ENCODE measurements at regions not wholly inside any gene's neighbourhood (a gene's known extent, or its start where the extent isn't known, plus 50 kb on each side); places are given as distances from the start of the nearest gene placed in this dataset.
"Not testable (repeated sequence)": the region's sequence is repeated elsewhere in the genome, so short reads cannot be mapped to it uniquely, and the experiment has no call there.

GRCh38 chr12:97005174-97005573 lies 98.1 kb downstream of the NEDD1 start:
- no peak for DNase-seq

DNA sequence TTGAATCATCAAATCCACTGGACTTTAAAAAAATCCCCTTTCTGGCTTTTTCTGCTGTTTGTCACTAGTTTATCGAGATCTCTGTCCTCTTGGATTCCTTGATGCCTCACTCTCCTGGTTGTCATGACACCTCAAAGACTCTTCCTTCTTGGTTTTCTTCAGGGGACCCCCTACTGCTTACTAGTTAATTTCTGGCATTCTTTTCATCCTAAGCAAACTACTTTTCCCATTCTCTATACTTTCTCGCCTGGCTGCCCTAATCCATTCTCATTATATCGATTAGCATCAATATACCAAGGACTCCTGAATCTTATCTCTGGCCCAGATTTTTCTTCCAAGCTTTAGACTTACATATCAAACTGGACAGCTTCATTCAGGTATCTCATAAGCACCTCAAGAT lies 98.6 kb downstream of the NEDD1 start:
- DNase-seq, result no peak

DNA sequence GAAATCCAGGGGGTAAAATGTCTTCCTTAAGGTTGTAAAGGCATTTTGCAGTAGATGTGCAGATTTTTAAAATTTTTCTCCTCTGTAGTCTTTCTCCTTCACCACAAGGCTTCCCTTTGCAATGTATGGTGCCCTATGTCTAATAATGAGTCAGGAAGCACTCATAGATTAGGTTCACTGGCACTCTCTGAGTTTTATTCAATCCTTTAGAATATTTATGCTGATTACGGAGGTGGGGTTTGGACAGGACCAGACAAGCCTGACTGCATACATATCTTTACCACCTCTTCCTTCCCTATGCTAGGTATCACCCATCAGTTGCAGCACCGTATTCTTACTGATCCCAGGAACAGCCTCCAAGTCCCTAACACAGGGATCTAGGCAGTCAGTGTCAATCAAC lies 99.5 kb downstream of the NEDD1 start:
- no peak for DNase-seq

DNA sequence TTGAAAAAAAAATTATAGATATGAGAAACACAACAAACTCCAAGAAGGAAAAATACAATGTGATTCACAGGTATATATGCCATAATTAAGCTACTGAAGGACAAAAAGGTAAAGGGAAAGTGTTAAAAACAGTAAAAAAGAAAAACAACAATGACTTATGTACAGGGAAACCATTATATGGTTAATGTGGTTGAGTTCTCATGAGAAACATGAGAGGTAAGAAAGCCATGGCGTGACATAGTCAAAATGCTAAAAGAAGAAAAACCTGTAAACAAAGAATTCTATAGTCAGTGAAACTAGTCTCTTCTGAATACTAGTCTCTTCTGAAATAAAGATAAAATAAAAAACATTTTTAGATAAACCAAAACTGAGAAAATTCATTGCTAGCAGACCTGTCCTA lies 109.1 kb downstream of the NEDD1 start:
- no peak for DNase-seq

GRCh38 chr12:97017213-97017612 lies 110.2 kb downstream of the NEDD1 start:
- DNase-seq, result no peak

- no peak for DNase-seq
Measured at GRCh38 chr12:97022536-97023230, 115.6 kb downstream of the NEDD1 start.

DNA sequence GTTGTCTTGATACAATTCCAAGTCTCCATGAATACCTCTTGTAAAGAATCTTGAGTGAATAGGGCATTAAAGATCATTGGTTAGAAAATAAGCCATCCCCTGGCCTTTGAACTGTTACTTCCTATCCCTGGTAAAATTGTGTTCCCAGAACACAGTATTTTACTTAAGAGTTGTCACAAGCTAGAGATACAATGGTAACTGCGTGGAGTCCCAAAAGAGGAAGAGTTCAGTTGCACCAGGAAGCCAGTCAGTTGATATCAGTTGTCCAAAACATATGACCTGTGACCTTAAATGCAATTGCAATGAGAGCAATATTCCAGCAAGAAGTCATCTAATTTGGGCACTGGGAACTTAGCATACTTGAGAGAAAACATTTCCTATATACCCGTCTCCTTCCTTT lies 117.3 kb downstream of the NEDD1 start:
- DNase-seq, result no peak

DNA sequence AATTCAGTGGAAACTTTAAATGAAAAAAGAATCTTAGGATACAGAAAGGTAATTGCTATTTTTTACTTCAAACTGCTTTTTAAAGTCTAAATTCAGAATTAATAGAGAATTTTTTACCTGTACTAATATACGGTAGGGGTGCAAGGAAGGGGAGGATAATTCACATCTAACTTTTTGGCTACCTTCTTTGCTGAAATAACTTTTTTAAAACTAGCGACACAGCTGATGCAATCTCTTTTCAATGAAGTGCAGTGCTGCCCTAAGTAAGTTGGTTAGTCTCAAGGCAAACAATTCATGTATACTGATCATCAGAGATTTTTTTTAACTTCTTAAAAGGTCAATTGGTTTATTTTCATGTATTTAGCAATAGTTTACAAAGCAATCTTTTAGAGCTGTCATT lies 119.8 kb downstream of the NEDD1 start:
- DNase-seq, result no peak

DNA sequence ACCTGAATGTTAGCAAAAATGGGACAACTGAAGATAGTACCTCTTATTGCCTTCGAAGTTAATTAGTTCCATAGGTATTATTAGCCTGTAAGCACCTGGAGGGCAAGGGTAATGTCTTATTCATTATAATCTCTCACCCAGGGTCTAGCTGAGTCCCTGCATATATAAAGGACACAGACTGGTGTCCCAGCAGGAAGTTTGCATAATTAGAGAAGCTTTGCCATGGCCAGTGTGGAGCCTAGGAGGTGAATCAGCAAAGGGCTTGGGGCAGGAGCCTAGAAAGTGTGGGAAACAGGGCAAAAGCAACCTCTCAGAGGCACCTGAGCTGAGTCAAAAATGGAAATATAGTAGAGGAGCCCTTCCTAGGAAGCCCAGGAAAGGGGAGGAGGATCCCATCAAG lies 120.4 kb downstream of the NEDD1 start:
- DNase-seq, result no peak

- DNase-seq, result no peak
Measured at GRCh38 chr12:97038131-97038530, 131.1 kb downstream of the NEDD1 start.

DNA sequence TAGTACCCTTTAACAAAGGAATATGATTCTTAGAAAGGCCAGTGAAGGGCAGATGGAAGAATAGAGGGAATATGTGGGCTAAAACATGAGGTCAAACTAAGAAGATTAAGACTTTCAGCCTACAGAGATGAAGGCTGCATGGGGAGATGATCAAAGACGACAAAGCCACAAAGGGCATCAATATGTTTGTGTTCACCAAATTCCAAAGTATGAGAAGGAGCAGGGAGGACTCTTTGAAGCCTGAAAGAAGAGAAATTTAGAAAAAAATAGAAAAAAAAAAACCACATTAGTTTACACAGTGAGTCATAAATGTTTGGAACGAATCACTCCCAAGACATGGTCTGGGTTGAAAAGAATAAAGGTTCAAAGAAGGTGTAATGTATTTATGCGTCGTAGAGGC lies 131.8 kb downstream of the NEDD1 start:
- DNase-seq, result no peak

- DNase-seq, result no peak
Measured at GRCh38 chr12:97046901-97047300, 139.8 kb downstream of the NEDD1 start.

DNA sequence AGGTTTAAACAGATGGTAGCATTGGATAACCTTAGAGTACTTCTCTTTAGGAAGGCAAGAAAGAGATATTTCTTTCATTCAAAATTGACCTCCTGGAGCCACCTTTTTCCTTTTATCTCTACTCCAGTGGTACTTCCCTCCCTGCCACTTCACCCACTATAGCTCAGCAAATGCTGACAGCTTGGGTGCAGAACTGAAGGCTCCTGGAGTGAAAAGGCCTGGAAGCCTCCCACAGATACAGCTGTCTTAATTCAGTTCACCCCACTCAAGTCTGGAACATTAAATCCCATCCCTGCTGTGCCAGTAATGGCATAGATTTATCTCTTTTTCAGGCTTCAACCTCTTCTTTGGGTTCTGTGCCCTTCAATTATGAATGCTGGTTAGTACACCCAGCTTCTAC lies 140.3 kb downstream of the NEDD1 start:
- peak in 2 of 56 donors; percentile 3 to 6 for DNase-seq

- no peak for DNase-seq
Measured at GRCh38 chr12:97048421-97049035, 141.5 kb downstream of the NEDD1 start.

DNA sequence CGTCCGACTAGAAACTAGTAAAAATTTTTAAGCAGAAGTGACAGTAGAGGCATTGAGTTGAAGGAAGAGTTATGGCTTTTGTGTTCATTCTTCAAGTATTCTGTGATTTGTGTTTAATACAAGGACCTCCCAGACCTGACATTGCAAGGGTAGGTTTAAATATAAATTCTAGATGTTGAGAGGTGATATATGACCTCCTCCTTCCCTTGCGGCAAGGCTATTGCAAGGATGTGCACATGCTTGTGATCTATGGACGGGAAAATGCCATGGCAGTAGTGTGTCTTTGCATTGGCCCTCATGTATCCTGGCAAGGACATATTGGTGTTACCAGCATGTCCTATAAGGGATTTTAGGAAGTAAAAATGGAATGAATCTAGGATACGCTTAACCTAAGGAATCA lies 143.5 kb downstream of the NEDD1 start:
- no peak for DNase-seq

GRCh38 chr12:97051341-97051740 lies 144.3 kb downstream of the NEDD1 start:
- DNase-seq, result no peak

- DNase-seq, result no peak
Measured at GRCh38 chr12:97061171-97061570, 154.1 kb downstream of the NEDD1 start.

GRCh38 chr12:97063292-97063935 lies 156.4 kb downstream of the NEDD1 start:
- DNase-seq, result no peak

DNA sequence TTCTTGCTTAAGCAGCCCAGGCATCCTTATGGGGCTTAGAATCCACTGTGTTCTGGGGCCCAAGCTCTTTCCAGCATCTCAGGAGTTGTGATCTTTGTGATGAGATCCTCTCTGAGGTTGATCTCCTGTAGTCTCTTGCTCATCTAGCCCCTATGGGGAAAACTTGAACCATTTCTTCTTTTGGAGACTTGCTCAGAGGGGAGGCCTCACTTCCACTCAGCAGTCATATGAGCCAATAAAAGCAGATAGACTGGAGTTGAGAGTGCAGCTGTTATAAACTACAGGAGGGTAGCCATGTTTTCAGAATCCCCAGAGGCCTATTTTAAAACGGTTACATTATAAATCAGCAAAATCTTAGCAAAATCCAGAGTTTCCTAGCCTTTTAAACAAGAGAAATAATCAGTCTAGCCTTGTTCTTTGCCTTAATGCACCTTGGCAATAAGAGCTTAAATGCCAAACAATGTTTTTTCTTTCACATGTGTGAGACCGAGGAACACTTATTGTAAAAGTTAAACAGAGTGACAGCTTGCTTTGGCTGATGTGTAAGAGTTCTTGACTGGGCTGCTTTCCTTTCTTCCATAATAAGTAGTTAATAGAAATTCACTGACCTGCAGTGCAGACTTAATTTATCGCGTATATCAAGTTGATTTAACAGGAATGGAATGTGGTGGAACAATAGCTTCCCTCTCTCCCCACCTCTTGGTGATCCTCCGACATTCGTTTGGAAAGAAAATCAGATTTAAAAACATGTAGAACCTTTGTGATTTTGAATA lies 168.3 kb downstream of the NEDD1 start:
- no peak for DNase-seq

DNA sequence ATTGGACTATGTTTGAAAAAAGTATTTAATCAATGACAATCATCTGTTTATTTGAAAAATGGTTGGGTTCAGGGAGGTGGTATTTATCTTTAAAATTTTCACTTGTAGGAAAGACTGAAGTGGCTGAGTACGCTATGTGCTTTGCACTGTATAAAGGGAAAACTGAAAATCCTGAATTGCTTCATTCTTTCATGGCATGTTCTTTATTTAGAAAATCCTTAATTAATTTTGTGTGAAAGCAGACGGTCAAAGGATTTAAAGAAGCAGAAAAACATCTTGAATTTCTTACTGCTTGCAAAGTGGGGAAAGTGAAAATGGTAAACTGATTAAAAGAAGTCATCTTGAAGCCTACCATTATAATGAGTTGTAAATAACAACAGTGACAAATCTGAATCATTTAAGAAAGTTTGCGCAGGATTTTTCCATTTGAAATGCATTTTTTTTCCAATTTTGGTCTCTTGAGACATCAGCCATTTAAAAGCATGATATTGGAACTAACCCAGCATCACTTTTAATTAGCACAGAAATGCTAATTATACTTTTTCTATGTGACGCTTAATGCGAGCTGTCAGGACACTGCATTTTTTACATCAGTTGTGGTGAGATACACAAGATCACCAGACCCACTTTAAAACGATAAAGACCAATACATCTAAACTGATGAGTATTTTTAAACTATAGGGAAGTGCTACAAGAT lies 169.0 kb downstream of the NEDD1 start:
- no peak for DNase-seq

GRCh38 chr12:97076912-97077311 lies 169.9 kb downstream of the NEDD1 start:
- DNase-seq, result not testable (repeated sequence)

DNA sequence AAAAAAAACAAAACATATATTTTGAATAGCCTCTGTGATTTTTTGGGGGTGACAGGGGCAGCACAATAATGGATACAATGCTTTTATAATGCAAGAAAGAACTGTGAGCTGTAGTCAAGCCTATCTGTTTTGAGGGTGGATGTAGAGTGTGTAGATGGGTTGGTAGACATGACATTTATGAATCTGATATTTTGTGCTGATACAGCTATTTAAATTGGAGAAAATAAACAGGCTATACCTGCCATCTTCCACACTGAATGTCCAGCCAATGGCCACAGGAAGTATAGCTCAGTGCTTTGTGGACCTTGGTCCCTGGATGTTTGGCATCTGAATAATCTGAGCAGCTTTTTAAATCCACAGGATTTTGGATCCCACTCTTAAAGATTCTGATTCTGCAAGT lies 175.0 kb downstream of the NEDD1 start:
- no peak for DNase-seq
